Stomach smooth muscle (tissue), 2 donors: ENCODE measurements at regions not wholly inside any gene's neighbourhood (a gene's known extent, or its start where the extent isn't known, plus 50 kb on each side); places are given as distances from the start of the nearest gene placed in this dataset.
A peak's percentile ranks its signal among the peaks of the same experiment; 100 is the strongest.

ENCODE experiments used
- H3K27ac ChIP-seq: one replicate; pipeline ENCODE4 v1.7.0; 2013; ENCODE audit warnings: mild to moderate bottlenecking, low read length, inconsistent platforms
- H3K27me3 ChIP-seq, 2 donors: one replicate each; pipeline ENCODE4 v1.7.0; 2013; ENCODE audit warnings: low read length in 2 of 2; ENCODE audit not compliant: insufficient read depth in 2 of 2, control insufficient read depth in 1 of 2
- H3K36me3 ChIP-seq, 2 donors: one replicate each; pipeline ENCODE4 v1.7.0; 2013; ENCODE audit warnings: low read length in 2 of 2; ENCODE audit not compliant: control insufficient read depth in 2 of 2, insufficient read depth in 2 of 2
- H3K4me1 ChIP-seq: one replicate; pipeline ENCODE4 v1.7.0; 2013; ENCODE audit warnings: low read length; ENCODE audit not compliant: control insufficient read depth, insufficient read depth
- H3K4me3 ChIP-seq, 2 donors: one replicate each; pipeline ENCODE4 v1.7.0; 2013; ENCODE audit warnings: low read length in 2 of 2
- H3K9ac ChIP-seq, 2 donors: one replicate each; pipeline ENCODE4 v1.7.0; 2013; ENCODE audit warnings: low read length in 2 of 2, mild to moderate bottlenecking in 1 of 2
- H3K9me3 ChIP-seq, 2 donors: one replicate each; pipeline ENCODE4 v1.7.0; 2013; ENCODE audit warnings: low read length in 2 of 2; ENCODE audit not compliant: control insufficient read depth in 2 of 2
- donor health status: healthy.
- donor health status: Pancreatic carcinoma.

DNA sequence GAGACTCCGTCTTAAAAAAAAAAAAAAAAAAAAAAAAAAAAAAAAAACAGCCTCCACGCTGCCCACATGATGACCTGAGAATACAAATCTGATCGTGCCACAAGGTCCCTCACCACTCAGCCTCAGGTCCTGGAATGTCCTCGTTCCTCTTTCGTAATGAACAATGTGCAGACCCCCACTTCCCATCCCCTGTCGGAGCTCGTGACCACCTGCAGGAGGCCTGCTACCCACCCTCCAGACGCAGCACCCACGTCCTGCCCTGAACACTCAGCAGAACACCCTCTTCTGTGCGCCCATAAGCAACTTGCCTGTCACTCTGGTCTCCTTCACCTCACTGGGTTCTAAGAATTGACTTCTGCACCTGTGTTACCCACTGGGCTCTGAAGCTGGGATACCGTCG, 166.4 kb downstream of the KATNAL1 start:
- H3K9ac ChIP-seq: no peak overlapping the region

DNA sequence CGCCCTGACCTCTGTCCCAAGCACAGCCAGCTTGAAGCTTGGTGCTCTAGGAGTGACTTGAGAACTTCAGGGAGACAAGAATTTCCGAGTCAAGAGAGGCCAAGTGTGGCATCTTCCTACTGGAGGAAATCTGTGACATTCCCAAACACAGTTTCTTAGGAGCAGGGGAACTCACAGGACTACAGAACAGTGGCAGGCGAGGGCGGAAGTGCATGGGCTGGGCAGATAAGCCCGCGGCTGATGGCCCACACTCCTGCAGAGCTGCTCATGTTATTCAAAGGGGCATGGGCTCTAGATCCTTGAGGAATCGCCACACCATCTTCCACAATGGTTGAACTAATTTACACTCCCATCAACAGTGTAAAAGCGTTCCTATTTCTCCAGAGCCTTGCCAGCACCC, 168.8 kb downstream of the KATNAL1 start:
- Histone ChIP-seq H3K9me3 (no peaks in the 10 kb centered on the region), H3K4me1 (peaks cover 16% of the 10 kb centered on the region), H3K27me3 (no peaks in the 10 kb centered on the region), H3K9ac (no peak overlapping the region), H3K27ac (no peak overlapping the region), H3K4me3 (no peak overlapping the region), H3K36me3 (no peaks in the 10 kb centered on the region)

More for the DNA sequence above, 166.4 kb downstream of the KATNAL1 start:
- no peak overlapping the region for H3K4me3 ChIP-seq
- H3K9me3 ChIP-seq: peaks cover 0 to 3% of the 10 kb centered on the region in 2 donors
- no peaks in the 10 kb centered on the region for H3K36me3 ChIP-seq
- H3K4me1 ChIP-seq: peaks cover 15% of the 10 kb centered on the region
- no peak overlapping the region for H3K27ac ChIP-seq
- no peaks in the 10 kb centered on the region for H3K27me3 ChIP-seq

DNA sequence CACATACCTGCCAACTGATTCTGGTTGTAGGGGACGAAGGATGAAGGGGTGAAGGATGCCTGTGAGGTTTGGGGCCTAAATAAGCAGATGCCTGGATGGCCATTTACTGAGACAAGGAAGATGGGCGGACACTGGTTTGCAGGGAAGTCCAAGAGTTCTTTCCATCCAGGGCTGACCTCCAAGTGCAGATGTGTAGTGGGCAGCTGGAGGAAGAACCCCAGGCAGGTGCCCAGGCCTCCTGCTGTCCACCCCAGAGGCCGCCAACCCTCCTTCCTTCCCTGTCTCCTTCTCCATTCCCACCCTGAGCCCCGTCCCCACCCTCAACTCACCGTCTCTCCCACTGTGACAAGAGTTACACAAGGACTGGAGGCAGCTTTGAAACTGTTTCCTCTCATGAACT, 171.5 kb downstream of the KATNAL1 start:
- H3K36me3 ChIP-seq: no peaks in the 10 kb centered on the region
- H3K27me3 ChIP-seq: no peaks in the 10 kb centered on the region
- peaks cover 12% of the 10 kb centered on the region for H3K4me1 ChIP-seq
- no peak overlapping the region for H3K27ac ChIP-seq
- H3K9me3 ChIP-seq: no peaks in the 10 kb centered on the region
- no peak overlapping the region for H3K4me3 ChIP-seq
- no peak overlapping the region for H3K9ac ChIP-seq

DNA sequence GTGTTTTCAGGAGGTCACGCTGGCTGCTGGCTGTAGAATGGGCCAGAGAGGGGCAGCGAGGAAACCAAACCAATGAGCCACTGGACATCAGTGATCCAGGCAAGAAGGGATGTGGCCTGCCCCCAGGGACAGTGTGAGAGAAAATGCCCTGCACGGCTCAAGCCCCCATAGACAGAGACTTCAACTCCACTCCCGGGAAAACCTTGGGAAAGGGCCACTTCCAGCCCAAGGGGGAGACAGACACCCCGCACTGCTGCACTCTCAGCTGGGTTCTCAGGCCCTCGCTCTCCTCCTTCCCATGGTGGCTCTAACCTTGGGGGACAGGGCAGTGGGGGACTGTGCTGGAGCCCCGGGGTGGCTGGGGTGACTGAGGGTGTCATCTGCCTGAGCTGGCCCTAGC, 172.0 kb downstream of the KATNAL1 start:
- Histone ChIP-seq H3K36me3 (no peaks in the 10 kb centered on the region), H3K4me1 (peaks cover 12% of the 10 kb centered on the region), H3K27me3 (no peaks in the 10 kb centered on the region), H3K9me3 (no peaks in the 10 kb centered on the region), H3K27ac (no peak overlapping the region), H3K4me3 (no peak overlapping the region), H3K9ac (no peak overlapping the region)

DNA sequence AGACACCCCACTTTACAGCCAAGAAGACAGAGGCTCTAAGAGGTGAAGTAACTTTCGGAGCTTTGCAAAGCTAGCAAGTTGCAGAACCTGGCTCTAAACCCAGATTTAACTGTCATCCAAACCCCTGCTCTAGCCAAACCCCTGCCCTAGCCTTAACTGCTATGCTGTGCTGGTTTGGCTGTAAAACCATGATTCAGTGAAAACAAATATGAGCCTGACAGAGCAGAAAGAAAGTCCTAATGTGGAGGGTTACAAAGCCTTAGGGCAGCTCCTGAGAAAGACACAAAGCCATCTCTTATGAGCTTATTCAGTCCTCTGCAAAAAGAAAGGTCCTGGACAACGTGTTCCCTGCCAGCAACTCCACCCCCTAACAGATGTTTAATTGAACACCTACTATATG, 172.8 kb downstream of the KATNAL1 start:
- no peak overlapping the region for H3K27ac ChIP-seq

DNA sequence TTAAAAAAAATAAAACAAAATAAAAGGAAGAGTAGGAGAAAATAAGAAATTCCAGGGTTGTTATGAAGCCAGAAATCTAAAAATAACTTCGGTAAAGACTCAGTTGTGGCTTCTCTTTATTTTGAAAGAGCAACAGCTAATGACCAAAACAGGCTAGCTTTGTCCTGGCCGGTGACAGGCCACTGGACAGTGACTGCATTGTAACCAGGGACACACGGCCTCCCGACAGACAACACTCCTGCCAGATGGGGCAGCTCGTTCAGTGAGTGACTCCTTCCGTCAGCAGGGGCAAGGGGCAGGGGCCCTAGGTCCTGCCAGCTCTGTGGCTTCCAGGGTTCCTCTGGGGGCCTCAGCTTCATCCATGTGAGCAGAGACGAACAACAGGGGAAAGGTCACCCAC, 173.4 kb downstream of the KATNAL1 start:
- Histone ChIP-seq H3K9ac (no peak overlapping the region), H3K9me3 (no peaks in the 10 kb centered on the region), H3K36me3 (no peaks in the 10 kb centered on the region), H3K27ac (no peak overlapping the region), H3K4me3 (no peak overlapping the region), H3K4me1 (peaks cover 12% of the 10 kb centered on the region), H3K27me3 (no peaks in the 10 kb centered on the region)

More for the DNA sequence above, 172.8 kb downstream of the KATNAL1 start:
- H3K36me3 ChIP-seq: no peaks in the 10 kb centered on the region
- H3K4me1 ChIP-seq: peaks cover 12% of the 10 kb centered on the region
- no peaks in the 10 kb centered on the region for H3K27me3 ChIP-seq
- no peak overlapping the region for H3K4me3 ChIP-seq
- no peaks in the 10 kb centered on the region for H3K9me3 ChIP-seq
- no peak overlapping the region for H3K9ac ChIP-seq

DNA sequence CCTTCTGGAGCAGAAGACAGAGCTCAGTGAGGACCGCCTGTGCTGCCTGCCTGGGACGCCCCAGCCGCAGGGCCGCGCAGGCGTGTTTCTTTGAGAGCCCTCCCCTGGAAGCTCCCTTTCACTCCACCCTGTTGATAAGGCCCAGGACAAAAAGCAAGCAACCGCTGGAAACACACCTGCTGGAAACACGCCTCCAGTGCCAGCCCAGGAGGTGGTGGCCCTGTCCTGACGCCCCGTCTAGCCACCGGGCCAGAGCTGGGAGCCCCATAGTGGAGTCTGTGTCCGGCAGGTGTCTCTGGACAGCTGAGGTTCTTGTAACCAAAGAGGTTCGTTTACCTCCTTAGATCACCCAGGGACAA, 173.8 kb downstream of the KATNAL1 start:
- Histone ChIP-seq H3K27me3 (no peaks in the 10 kb centered on the region), H3K4me1 (peaks cover 12% of the 10 kb centered on the region), H3K4me3 (no peak overlapping the region), H3K36me3 (no peaks in the 10 kb centered on the region), H3K9ac (no peak overlapping the region), H3K9me3 (no peaks in the 10 kb centered on the region), H3K27ac (no peak overlapping the region)

DNA sequence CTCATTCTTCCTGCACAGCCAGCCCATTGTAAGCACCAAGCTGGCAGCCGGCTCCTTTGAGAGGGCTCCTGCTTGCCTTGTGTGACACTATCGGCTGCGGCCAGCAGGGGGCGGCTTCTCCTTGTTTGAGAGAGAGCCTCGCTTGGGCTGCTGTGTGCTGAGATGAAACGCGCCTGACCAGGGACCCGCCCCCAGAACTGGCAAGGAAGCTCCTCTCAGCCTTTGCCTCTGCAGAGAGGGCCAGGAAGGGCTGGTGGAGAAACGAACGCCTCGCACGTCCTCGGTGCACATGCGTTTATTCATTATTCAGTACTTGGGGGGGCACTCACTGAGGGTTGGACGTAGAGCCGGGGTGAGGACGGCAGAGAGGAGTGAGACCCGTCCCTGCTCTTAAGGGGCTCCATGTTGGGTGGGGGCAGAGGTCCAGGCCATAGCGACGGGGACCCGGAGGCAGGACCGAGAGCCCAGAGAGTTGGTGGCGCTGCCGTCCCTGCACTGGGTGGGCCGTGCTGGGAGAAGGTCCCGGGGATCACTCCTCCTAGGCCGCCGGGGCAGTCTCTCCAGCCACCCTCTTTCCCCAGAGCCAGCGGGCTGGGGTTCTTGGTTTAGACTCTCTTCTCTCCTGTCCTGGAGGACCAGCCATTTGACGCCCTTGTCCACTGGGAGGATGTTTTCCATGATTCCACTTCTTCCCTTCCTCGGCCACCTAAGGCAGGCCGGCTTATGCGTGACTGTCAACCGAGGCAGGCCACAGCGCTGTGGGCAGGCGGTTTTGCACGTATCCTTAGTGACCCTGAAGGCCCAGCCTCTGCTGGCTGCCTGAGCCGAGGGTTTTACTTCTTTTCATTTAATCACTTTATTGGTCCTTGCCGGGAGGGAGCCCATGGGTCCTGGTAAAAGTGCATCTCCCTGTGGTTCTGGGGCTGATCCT, 174.5 kb downstream of the KATNAL1 start:
- no peak overlapping the region for H3K9ac ChIP-seq
- H3K27ac ChIP-seq: no peak overlapping the region
- H3K9me3 ChIP-seq: no peaks in the 10 kb centered on the region
- H3K27me3 ChIP-seq: no peaks in the 10 kb centered on the region
- H3K36me3 ChIP-seq: no peaks in the 10 kb centered on the region
- H3K4me3 ChIP-seq: peak overlapping the region; percentile 41 to 60
- peaks cover 12% of the 10 kb centered on the region for H3K4me1 ChIP-seq

DNA sequence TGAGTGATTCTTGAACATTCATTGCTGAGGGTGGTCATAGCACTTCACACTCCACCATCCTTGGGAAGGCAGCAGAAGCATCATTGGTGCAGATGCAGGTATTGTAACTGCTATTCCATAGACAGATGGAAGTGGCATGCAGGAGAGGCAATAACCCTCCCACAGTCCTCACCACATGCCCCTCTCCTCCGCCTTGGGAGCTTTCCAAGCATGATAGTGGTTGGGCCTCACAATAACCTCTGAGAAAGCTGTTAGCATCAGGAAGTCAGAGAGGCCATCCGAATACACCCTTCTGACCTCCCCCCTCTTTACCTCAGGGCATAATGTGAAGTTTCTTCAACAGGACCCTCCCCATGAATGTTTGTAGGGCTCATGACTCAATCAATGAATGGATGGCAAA, 177.9 kb downstream of the KATNAL1 start:
- Histone ChIP-seq H3K27me3 (no peaks in the 10 kb centered on the region), H3K36me3 (no peaks in the 10 kb centered on the region), H3K9ac (no peak overlapping the region), H3K4me1 (peaks cover 39% of the 10 kb centered on the region), H3K4me3 (no peak overlapping the region), H3K27ac (no peak overlapping the region), H3K9me3 (no peaks in the 10 kb centered on the region)

DNA sequence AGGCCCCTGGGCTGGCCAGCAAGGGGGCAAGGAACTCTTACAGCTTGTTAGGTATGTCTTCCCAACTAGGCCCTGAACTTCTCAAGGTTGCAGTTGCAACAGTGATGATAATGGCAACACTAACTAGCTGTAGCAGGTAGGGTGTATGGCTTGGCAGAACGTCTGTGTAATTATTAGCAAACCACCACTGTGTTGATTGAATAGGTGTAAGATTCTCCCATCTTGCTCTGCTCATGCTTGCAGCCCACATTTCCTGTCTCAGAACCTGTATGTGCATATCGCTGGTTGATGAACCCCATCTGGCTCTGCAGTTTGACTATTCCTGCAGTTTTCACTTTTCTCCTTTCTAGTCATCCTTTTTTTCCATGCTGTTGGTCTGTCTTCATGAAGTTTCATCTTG, 178.8 kb downstream of the KATNAL1 start:
- peaks cover 43% of the 10 kb centered on the region for H3K4me1 ChIP-seq
- H3K36me3 ChIP-seq: no peaks in the 10 kb centered on the region
- no peak overlapping the region for H3K4me3 ChIP-seq
- H3K9ac ChIP-seq: no peak overlapping the region
- H3K9me3 ChIP-seq: no peaks in the 10 kb centered on the region
- H3K27ac ChIP-seq: no peak overlapping the region
- no peaks in the 10 kb centered on the region for H3K27me3 ChIP-seq

DNA sequence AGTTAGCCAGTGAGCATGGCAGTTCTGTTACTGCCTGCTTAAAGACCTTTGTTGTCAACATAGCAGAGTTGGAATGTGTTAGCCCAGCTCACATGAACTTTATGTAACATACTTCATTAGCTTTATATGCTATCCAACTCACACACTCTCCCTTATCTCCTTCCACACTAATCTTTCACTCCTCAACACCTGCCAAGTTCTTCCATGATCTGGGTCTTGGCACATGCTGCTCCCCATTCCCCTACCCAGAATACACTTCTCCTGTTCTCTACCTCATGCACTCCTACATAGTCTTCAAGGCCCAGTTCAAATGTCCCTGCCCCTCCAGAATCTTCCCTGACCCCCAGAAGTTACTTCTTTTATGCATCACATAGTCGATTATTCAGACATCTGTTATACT, 179.3 kb downstream of the KATNAL1 start:
- peak overlapping the region; percentile 85 for H3K27ac ChIP-seq
- no peaks in the 10 kb centered on the region for H3K27me3 ChIP-seq
- H3K9me3 ChIP-seq: no peaks in the 10 kb centered on the region
- H3K9ac ChIP-seq: no peak overlapping the region
- H3K4me3 ChIP-seq: no peak overlapping the region
- no peaks in the 10 kb centered on the region for H3K36me3 ChIP-seq
- peaks cover 39% of the 10 kb centered on the region for H3K4me1 ChIP-seq
